HuH-7.5 (cell line): ENCODE measurements at regions not wholly inside any gene's neighbourhood (a gene's known extent, or its start where the extent isn't known, plus 50 kb on each side); places are given as distances from the start of the nearest gene placed in this dataset.
"Not testable (repeated sequence)": the region's sequence is repeated elsewhere in the genome, so short reads cannot be mapped to it uniquely, and the experiment has no call there.

ENCODE experiments used
- DNase-seq: peaks from one replicate; pipeline ENCODE4 v3.0.0; 2011; ENCODE audit warnings: low spot score

- no peak for DNase-seq
These were observed 958.8 kb downstream of the DIPK2A start for GRCh38 chr3:144930431-144930830.

- DNase-seq, result no peak
These were observed 960.0 kb downstream of the DIPK2A start for GRCh38 chr3:144931590-144931989.

- DNase-seq, result no peak
These were observed 970.6 kb downstream of the DIPK2A start for GRCh38 chr3:144942093-144942837.

- DNase-seq, result no peak
These were observed 971.2 kb downstream of the DIPK2A start for GRCh38 chr3:144942838-144943197.

- no peak for DNase-seq
These were observed 976.3 kb downstream of the DIPK2A start for GRCh38 chr3:144947895-144948294.

GRCh38 chr3:144948711-144949110, 977.1 kb downstream of the DIPK2A start:
- no peak for DNase-seq

GRCh38 chr3:144953959-144954358, 982.3 kb downstream of the DIPK2A start:
- DNase-seq, result no peak

- no peak for DNase-seq
These were observed 985.9 kb downstream of the DIPK2A start for GRCh38 chr3:144957398-144958101.

- no peak for DNase-seq
These were observed 992.2 kb downstream of the DIPK2A start for GRCh38 chr3:144963810-144964209.

- DNase-seq, result no peak
These were observed 994.9 kb downstream of the DIPK2A start for GRCh38 chr3:144966560-144966959.

- DNase-seq, result no peak
These were observed 997.2 kb downstream of the DIPK2A start for GRCh38 chr3:144968750-144969350.

GRCh38 chr3:144984481-144984880, 1012.9 kb downstream of the DIPK2A start:
- DNase-seq, result not testable (repeated sequence)

GRCh38 chr3:144989807-144990206, 1018.2 kb downstream of the DIPK2A start:
- DNase-seq, result no peak

GRCh38 chr3:144995856-144996255, 1024.2 kb downstream of the DIPK2A start:
- no peak for DNase-seq

GRCh38 chr3:145005427-145005826, 1033.8 kb downstream of the DIPK2A start:
- DNase-seq, result no peak

- no peak for DNase-seq
These were observed 1034.6 kb downstream of the DIPK2A start for GRCh38 chr3:145006271-145006670.

- no peak for DNase-seq
These were observed 1042.3 kb downstream of the DIPK2A start for GRCh38 chr3:145013931-145014330.

GRCh38 chr3:145015253-145015652, 1043.6 kb downstream of the DIPK2A start:
- no peak for DNase-seq

GRCh38 chr3:145017959-145018358, 1046.3 kb downstream of the DIPK2A start:
- DNase-seq, result no peak

GRCh38 chr3:145022447-145022846, 1050.8 kb downstream of the DIPK2A start:
- DNase-seq, result no peak

GRCh38 chr3:145024700-145025099, 1053.1 kb downstream of the DIPK2A start:
- no peak for DNase-seq

- DNase-seq, result not testable (repeated sequence)
These were observed 1055.6 kb downstream of the DIPK2A start for GRCh38 chr3:145027186-145027585.

GRCh38 chr3:145032791-145033190, 1061.2 kb downstream of the DIPK2A start:
- no peak for DNase-seq
